SJSA1 (cell line): ENCODE measurements at regions not wholly inside any gene's neighbourhood (a gene's known extent, or its start where the extent isn't known, plus 50 kb on each side); places are given as distances from the start of the nearest gene placed in this dataset.

Source experiments
- DNase-seq, 2 experiments: peaks; one replicate each; pipeline ENCODE4 v3.0.0-alpha.2; 2015 to 2020; ENCODE audit warnings: low spot score in 2 of 2, low read depth in 1 of 2
- H3K27ac ChIP-seq: fragments of 250-450 bp; sonication (Bioruptor Pico); 2 replicates; pipeline ENCODE4 v1.5.1; 2020; ENCODE audit warnings: mild to moderate bottlenecking, moderate library complexity
- H3K27me3 ChIP-seq: fragments of 250-450 bp; sonication (Bioruptor Pico); replicated peaks from 2 replicates; pipeline ENCODE4 v1.5.1; 2020; ENCODE audit warnings: mild to moderate bottlenecking, moderate library complexity
- H3K36me3 ChIP-seq: fragments of 250-450 bp; sonication (Bioruptor Pico); 2 replicates; pipeline ENCODE4 v1.5.1; 2020; ENCODE audit warnings: mild to moderate bottlenecking
- H3K4me1 ChIP-seq: fragments of 250-450 bp; sonication (Bioruptor Pico); replicated peaks from 2 replicates; pipeline ENCODE4 v1.6.1; 2021; ENCODE audit warnings: mild to moderate bottlenecking
- H3K4me3 ChIP-seq: fragments of 250-450 bp; sonication (Bioruptor Pico); 2 replicates; pipeline ENCODE4 v1.5.1; 2020; ENCODE audit warnings: mild to moderate bottlenecking
- H3K9me3 ChIP-seq: fragments of 250-450 bp; sonication (Bioruptor Pico); replicated peaks from 2 replicates; pipeline ENCODE4 v1.5.1; 2020; ENCODE audit warnings: mild to moderate bottlenecking

GRCh38 chr20:3323398-3323797 lies 84.1 kb downstream of the DNAAF9 start:
- DNase-seq = no peak
- Histone ChIP-seq H3K9me3 (no peaks in the 10 kb centered on the region), H3K36me3 (peaks cover 52% of the 10 kb centered on the region), H3K4me3 (no peak overlapping the region), H3K27ac (no peak overlapping the region), H3K27me3 (no peaks in the 10 kb centered on the region), H3K4me1 (peaks cover 5% of the 10 kb centered on the region)

GRCh38 chr20:3318226-3318884 lies 79.4 kb upstream of the SLC4A11 start:
- peak; percentile 47 to 82 for DNase-seq
- peaks cover 47% of the 10 kb centered on the region for H3K36me3 ChIP-seq
- no peaks in the 10 kb centered on the region for H3K27me3 ChIP-seq
- no peaks in the 10 kb centered on the region for H3K9me3 ChIP-seq
- H3K4me3 ChIP-seq = no peak overlapping the region
- peaks cover 35% of the 10 kb centered on the region for H3K4me1 ChIP-seq
- peak overlapping the region; percentile 65 for H3K27ac ChIP-seq

- Histone ChIP-seq H3K4me3 (no peak overlapping the region), H3K27ac (no peak overlapping the region), H3K4me1 (peaks cover 45% of the 10 kb centered on the region), H3K9me3 (no peaks in the 10 kb centered on the region), H3K27me3 (no peaks in the 10 kb centered on the region), H3K36me3 (peaks cover 47% of the 10 kb centered on the region)
- DNase-seq = no peak
These were observed 77.1 kb upstream of the SLC4A11 start for GRCh38 chr20:3316136-3316535.

- Histone ChIP-seq H3K36me3 (peaks cover 49% of the 10 kb centered on the region), H3K27me3 (no peaks in the 10 kb centered on the region), H3K9me3 (no peaks in the 10 kb centered on the region), H3K4me3 (no peak overlapping the region), H3K27ac (no peak overlapping the region), H3K4me1 (peaks cover 45% of the 10 kb centered on the region)
- DNase-seq = no peak
These were observed 76.1 kb upstream of the SLC4A11 start for GRCh38 chr20:3315136-3315535.

- DNase-seq = no peak
- Histone ChIP-seq H3K36me3 (peaks cover 49% of the 10 kb centered on the region), H3K27me3 (no peaks in the 10 kb centered on the region), H3K4me1 (peaks cover 45% of the 10 kb centered on the region), H3K27ac (no peak overlapping the region; the same call in 1 of the 2 replicates), H3K9me3 (no peaks in the 10 kb centered on the region), H3K4me3 (no peak overlapping the region)
These were observed 75.4 kb upstream of the SLC4A11 start for GRCh38 chr20:3314391-3314790.

- H3K9me3 ChIP-seq = no peaks in the 10 kb centered on the region
- no peaks in the 10 kb centered on the region for H3K27me3 ChIP-seq
- H3K4me3 ChIP-seq = no peak overlapping the region
- peak overlapping the region; percentile 39; the same call in 1 of the 2 replicates for H3K27ac ChIP-seq
- peaks cover 43% of the 10 kb centered on the region for H3K4me1 ChIP-seq
- H3K36me3 ChIP-seq = peaks cover 51% of the 10 kb centered on the region
- no peak for DNase-seq
These were observed 74.7 kb upstream of the SLC4A11 start for GRCh38 chr20:3313683-3314065.

- Histone ChIP-seq H3K36me3 (peaks cover 56% of the 10 kb centered on the region), H3K27ac (peak overlapping the region; percentile 39), H3K9me3 (no peaks in the 10 kb centered on the region), H3K4me3 (no peak overlapping the region), H3K27me3 (no peaks in the 10 kb centered on the region), H3K4me1 (peaks cover 38% of the 10 kb centered on the region)
- peak in 1 of 2 experiments; percentile 24 for DNase-seq
These were observed 74.1 kb upstream of the SLC4A11 start for GRCh38 chr20:3312940-3313682.

GRCh38 chr20:3311623-3312022 lies 72.6 kb upstream of the SLC4A11 start:
- H3K36me3 ChIP-seq = peaks cover 68% of the 10 kb centered on the region
- H3K9me3 ChIP-seq = no peaks in the 10 kb centered on the region
- H3K27ac ChIP-seq = no peak overlapping the region
- no peak for DNase-seq
- no peaks in the 10 kb centered on the region for H3K27me3 ChIP-seq
- no peak overlapping the region for H3K4me3 ChIP-seq
- peaks cover 32% of the 10 kb centered on the region for H3K4me1 ChIP-seq

GRCh38 chr20:3309226-3309625 lies 70.2 kb upstream of the SLC4A11 start:
- Histone ChIP-seq H3K27me3 (no peaks in the 10 kb centered on the region), H3K36me3 (peaks cover 69% of the 10 kb centered on the region), H3K4me3 (no peak overlapping the region), H3K4me1 (peaks cover 19% of the 10 kb centered on the region), H3K9me3 (no peaks in the 10 kb centered on the region), H3K27ac (no peak overlapping the region)
- DNase-seq = no peak

- Histone ChIP-seq H3K4me1 (peaks cover 4% of the 10 kb centered on the region), H3K27ac (no peak overlapping the region), H3K4me3 (no peak overlapping the region), H3K27me3 (no peaks in the 10 kb centered on the region), H3K9me3 (no peaks in the 10 kb centered on the region), H3K36me3 (peaks cover 67% of the 10 kb centered on the region)
- DNase-seq = no peak
These were observed 68.7 kb upstream of the SLC4A11 start for GRCh38 chr20:3307725-3308124.

- Histone ChIP-seq H3K4me3 (no peak overlapping the region), H3K36me3 (peaks cover 69% of the 10 kb centered on the region), H3K27ac (no peak overlapping the region), H3K9me3 (no peaks in the 10 kb centered on the region), H3K4me1 (no peaks in the 10 kb centered on the region), H3K27me3 (no peaks in the 10 kb centered on the region)
- DNase-seq = no peak
These were observed 68.1 kb upstream of the SLC4A11 start for GRCh38 chr20:3307078-3307477.

GRCh38 chr20:3306068-3306467 lies 67.1 kb upstream of the SLC4A11 start:
- H3K9me3 ChIP-seq = no peaks in the 10 kb centered on the region
- H3K27me3 ChIP-seq = no peaks in the 10 kb centered on the region
- no peaks in the 10 kb centered on the region for H3K4me1 ChIP-seq
- no peak overlapping the region for H3K4me3 ChIP-seq
- H3K27ac ChIP-seq = no peak overlapping the region
- DNase-seq = no peak
- H3K36me3 ChIP-seq = peaks cover 61% of the 10 kb centered on the region

GRCh38 chr20:3304456-3304855 lies 65.5 kb upstream of the SLC4A11 start:
- H3K9me3 ChIP-seq = no peaks in the 10 kb centered on the region
- no peak overlapping the region for H3K4me3 ChIP-seq
- H3K4me1 ChIP-seq = no peaks in the 10 kb centered on the region
- H3K36me3 ChIP-seq = peaks cover 60% of the 10 kb centered on the region
- no peaks in the 10 kb centered on the region for H3K27me3 ChIP-seq
- H3K27ac ChIP-seq = no peak overlapping the region
- DNase-seq = no peak

- DNase-seq = no peak
- no peaks in the 10 kb centered on the region for H3K27me3 ChIP-seq
- H3K4me3 ChIP-seq = no peak overlapping the region
- peaks cover 49% of the 10 kb centered on the region for H3K36me3 ChIP-seq
- H3K4me1 ChIP-seq = no peaks in the 10 kb centered on the region
- H3K27ac ChIP-seq = no peak overlapping the region
- H3K9me3 ChIP-seq = no peaks in the 10 kb centered on the region
These were observed 58.0 kb upstream of the SLC4A11 start for GRCh38 chr20:3297079-3297378.
